Vagina (tissue), 2 donors: ENCODE measurements at regions not wholly inside any gene's neighbourhood (a gene's known extent, or its start where the extent isn't known, plus 50 kb on each side); places are given as distances from the start of the nearest gene placed in this dataset.

Experiments used
- POLR2A ChIP-seq, 2 donors: fragments of 450-650 bp; IDR thresholded peaks; one replicate each; pipeline ENCODE4 v1.6.1; 2017; ENCODE audit warnings: antibody characterized with exemption in 2 of 2, mild to moderate bottlenecking in 2 of 2, moderate library complexity in 2 of 2
- TF ChIP-seq, protein P1 (sequence below), 3 experiments: fragments of 450-650 bp in 2 of 3; fragments of 200-600 bp in 1 of 3; sonication (generic) in 1 of 3; IDR thresholded peaks; one replicate each; pipeline ENCODE4 v1.5.1; 2017 to 2019; ENCODE audit warnings: antibody characterized with exemption in 3 of 3, mild to moderate bottlenecking in 2 of 3, moderate library complexity in 2 of 3

DNA sequence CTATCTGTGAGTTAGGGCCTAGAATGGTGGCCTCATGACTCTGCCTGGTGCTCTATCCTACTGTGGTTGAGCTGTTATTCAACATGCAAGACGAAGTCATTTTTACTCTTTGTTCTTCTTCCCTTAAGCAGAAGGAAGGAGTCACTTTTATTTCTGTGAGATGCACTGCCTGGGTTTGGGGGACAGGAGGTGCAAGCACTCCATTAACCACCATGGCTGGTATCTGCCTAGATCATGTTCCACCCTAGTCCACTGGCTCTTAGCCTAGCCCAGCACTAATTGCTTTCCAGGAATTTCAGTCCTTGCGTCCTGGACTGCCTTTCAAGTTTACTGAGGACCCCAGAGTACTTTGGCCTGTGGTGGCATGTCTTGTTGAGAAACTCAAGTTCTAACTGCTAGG lies 1182.7 kb downstream of the FSTL5 start:
- TF ChIP-seq POLR2A (IDR thresholded peaks at IDR 0.05) = no peak
- TF ChIP-seq, protein P1, sequence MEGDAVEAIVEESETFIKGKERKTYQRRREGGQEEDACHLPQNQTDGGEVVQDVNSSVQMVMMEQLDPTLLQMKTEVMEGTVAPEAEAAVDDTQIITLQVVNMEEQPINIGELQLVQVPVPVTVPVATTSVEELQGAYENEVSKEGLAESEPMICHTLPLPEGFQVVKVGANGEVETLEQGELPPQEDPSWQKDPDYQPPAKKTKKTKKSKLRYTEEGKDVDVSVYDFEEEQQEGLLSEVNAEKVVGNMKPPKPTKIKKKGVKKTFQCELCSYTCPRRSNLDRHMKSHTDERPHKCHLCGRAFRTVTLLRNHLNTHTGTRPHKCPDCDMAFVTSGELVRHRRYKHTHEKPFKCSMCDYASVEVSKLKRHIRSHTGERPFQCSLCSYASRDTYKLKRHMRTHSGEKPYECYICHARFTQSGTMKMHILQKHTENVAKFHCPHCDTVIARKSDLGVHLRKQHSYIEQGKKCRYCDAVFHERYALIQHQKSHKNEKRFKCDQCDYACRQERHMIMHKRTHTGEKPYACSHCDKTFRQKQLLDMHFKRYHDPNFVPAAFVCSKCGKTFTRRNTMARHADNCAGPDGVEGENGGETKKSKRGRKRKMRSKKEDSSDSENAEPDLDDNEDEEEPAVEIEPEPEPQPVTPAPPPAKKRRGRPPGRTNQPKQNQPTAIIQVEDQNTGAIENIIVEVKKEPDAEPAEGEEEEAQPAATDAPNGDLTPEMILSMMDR (IDR thresholded peaks at IDR 0.05) = no peak
